Mesendoderm (in vitro differentiated cells): ENCODE measurements at regions not wholly inside any gene's neighbourhood (a gene's known extent, or its start where the extent isn't known, plus 50 kb on each side); places are given as distances from the start of the nearest gene placed in this dataset.

Experiments
- DNase-seq: peaks from one replicate; pipeline ENCODE4 v3.0.0; 2013
- H2AK5ac ChIP-seq: 2 replicates; pipeline ENCODE4 v1.6.1; 2013; ENCODE audit warnings: low read length, inconsistent platforms
- H2BK120ac ChIP-seq: 2 replicates; pipeline ENCODE4 v1.6.1; 2013; ENCODE audit warnings: low read depth, mild to moderate bottlenecking, low read length, moderate library complexity, mixed read lengths
- H2BK15ac ChIP-seq: replicated peaks from 2 replicates; pipeline ENCODE4 v1.6.1; 2013; ENCODE audit warnings: low read depth, mild to moderate bottlenecking, moderate library complexity
- H2BK5ac ChIP-seq: 2 replicates; pipeline ENCODE4 v1.6.1; 2013; ENCODE audit warnings: low read length, inconsistent platforms
- H3K18ac ChIP-seq: 2 replicates; pipeline ENCODE4 v1.6.1; 2013; ENCODE audit warnings: mild to moderate bottlenecking, low read length, mixed read lengths
- H3K23ac ChIP-seq: one replicate; pipeline ENCODE4 v1.6.1; 2013; ENCODE audit warnings: low read length
- H3K27ac ChIP-seq: 2 replicates; pipeline ENCODE4 v1.5.1; 2013; ENCODE audit warnings: low read depth, mild to moderate bottlenecking, inconsistent platforms, low read length, moderate library complexity
- H3K27me3 ChIP-seq: 2 replicates; pipeline ENCODE4 v1.6.1; 2013; ENCODE audit warnings: low read length, control low read depth, mild to moderate bottlenecking, inconsistent platforms; ENCODE audit not compliant: insufficient read depth, poor library complexity
- H3K36me3 ChIP-seq: 2 replicates; pipeline ENCODE4 v1.6.1; 2013; ENCODE audit warnings: low read length, inconsistent platforms; ENCODE audit not compliant: control insufficient read depth, insufficient read depth
- H3K4ac ChIP-seq: one replicate; pipeline ENCODE4 v1.6.1; 2013; ENCODE audit warnings: low read depth, mild to moderate bottlenecking, low read length, moderate library complexity
- H3K4me1 ChIP-seq: 2 replicates; pipeline ENCODE4 v1.6.1; 2013; ENCODE audit warnings: low read depth, low read length, inconsistent platforms; ENCODE audit not compliant: control insufficient read depth
- H3K4me2 ChIP-seq: 2 replicates; pipeline ENCODE4 v1.6.1; 2013; ENCODE audit warnings: low read length
- H3K4me3 ChIP-seq: 2 replicates; pipeline ENCODE4 v1.5.1; 2013; ENCODE audit warnings: mild to moderate bottlenecking, low read length
- H3K56ac ChIP-seq: one replicate; pipeline ENCODE4 v1.6.1; 2013; ENCODE audit warnings: low read length
- H3K79me1 ChIP-seq: 2 replicates; pipeline ENCODE4 v1.6.1; 2013; ENCODE audit warnings: low read length, inconsistent platforms
- H3K79me2 ChIP-seq: 2 replicates; pipeline ENCODE4 v1.6.1; 2013; ENCODE audit warnings: mild to moderate bottlenecking, low read length; ENCODE audit not compliant: control insufficient read depth, insufficient read depth
- H3K9ac ChIP-seq: 2 replicates; pipeline ENCODE4 v1.6.1; 2013; ENCODE audit warnings: low read length, inconsistent platforms
- H4K5ac ChIP-seq: one replicate; pipeline ENCODE4 v1.6.1; 2013; ENCODE audit warnings: low read length
- H4K8ac ChIP-seq: one replicate; pipeline ENCODE4 v1.6.1; 2013; ENCODE audit warnings: low read depth, mild to moderate bottlenecking, control low read depth, low read length, moderate library complexity
- WGBS: extraction: QIAGEN DNeasy Blood & Tissue Kit; methylation state at CpG from one replicate; pipeline ENCODE4 v1.1.7; 2013; ENCODE audit warnings: low lambda C conversion rate, missing lambda C conversion rate; ENCODE audit not compliant: insufficient coverage; ENCODE audit errors: extremely low coverage; 5-methylcytosine and 5-hydroxymethylcytosine counted together

GRCh38 chr7:21253740-21254687 lies 173.9 kb upstream of the SP4 start:
- Histone ChIP-seq H3K4me1 (no peaks in the 10 kb centered on the region), H3K79me1 (no peaks in the 10 kb centered on the region), H2BK120ac (no peak overlapping the region), H3K23ac (no peak overlapping the region), H2AK5ac (no peak overlapping the region), H4K8ac (no peak overlapping the region), H3K18ac (no peak overlapping the region), H3K27ac (no peak overlapping the region), H2BK15ac (no peak overlapping the region), H3K36me3 (no peaks in the 10 kb centered on the region), H2BK5ac (no peak overlapping the region), H3K79me2 (no peaks in the 10 kb centered on the region), H3K27me3 (no peaks in the 10 kb centered on the region), H3K9ac (no peak overlapping the region), H3K4ac (no peak overlapping the region), H3K4me2 (no peak overlapping the region), H4K5ac (no peak overlapping the region), H3K56ac (no peak overlapping the region), H3K4me3 (no peak overlapping the region)
- no CpG with 5 or more reads among the region's 18 CpGs for WGBS
- DNase-seq: peak; percentile 91

DNA sequence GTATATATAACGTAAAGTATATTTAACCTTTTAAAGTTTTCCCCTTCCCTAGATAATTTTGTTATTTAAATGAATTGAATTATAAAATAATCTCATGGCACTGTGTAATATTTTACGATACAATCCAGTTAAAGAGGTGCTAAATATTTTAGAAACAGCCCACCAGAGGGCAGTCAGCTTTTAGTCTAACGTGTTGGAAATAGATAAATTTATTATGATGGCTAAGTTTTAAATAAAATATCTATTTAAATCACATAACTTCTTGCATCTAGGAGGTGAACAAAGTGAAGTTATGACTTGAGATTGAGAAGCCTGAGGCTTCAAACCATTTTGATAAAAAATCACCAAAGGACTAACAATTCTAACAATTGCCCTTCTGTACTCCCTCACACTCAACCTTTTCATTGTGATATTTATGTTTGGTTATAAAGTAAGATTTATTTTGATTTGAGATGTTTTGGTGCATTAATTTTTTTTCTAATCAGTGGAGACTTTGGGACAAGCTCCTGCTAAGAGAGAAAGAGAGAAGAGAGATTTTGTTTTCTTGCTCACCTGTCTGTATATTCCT lies 171.5 kb upstream of the SP4 start:
- H3K79me1 ChIP-seq: no peaks in the 10 kb centered on the region
- H3K4me1 ChIP-seq: no peaks in the 10 kb centered on the region
- H3K23ac ChIP-seq: no peak overlapping the region
- no peak overlapping the region for H3K9ac ChIP-seq
- no peak overlapping the region for H2BK15ac ChIP-seq
- no peaks in the 10 kb centered on the region for H3K79me2 ChIP-seq
- H3K36me3 ChIP-seq: no peaks in the 10 kb centered on the region
- H3K56ac ChIP-seq: no peak overlapping the region
- no peak overlapping the region for H3K4me3 ChIP-seq
- DNase-seq: no peak
- no CpG with 5 or more reads among the region's 3 CpGs for WGBS
- no peak overlapping the region for H2BK120ac ChIP-seq
- H3K18ac ChIP-seq: no peak overlapping the region
- H3K4me2 ChIP-seq: no peak overlapping the region
- H2AK5ac ChIP-seq: no peak overlapping the region
- H3K27me3 ChIP-seq: no peaks in the 10 kb centered on the region
- no peak overlapping the region for H2BK5ac ChIP-seq
- H4K5ac ChIP-seq: no peak overlapping the region
- H3K4ac ChIP-seq: no peak overlapping the region
- no peak overlapping the region for H4K8ac ChIP-seq
- no peak overlapping the region for H3K27ac ChIP-seq

- Histone ChIP-seq H3K27ac (no peak overlapping the region), H3K79me1 (no peaks in the 10 kb centered on the region), H3K23ac (no peak overlapping the region), H2BK120ac (no peak overlapping the region), H3K79me2 (no peaks in the 10 kb centered on the region), H3K27me3 (no peaks in the 10 kb centered on the region), H3K18ac (no peak overlapping the region), H3K4ac (no peak overlapping the region), H3K4me2 (no peak overlapping the region), H3K9ac (no peak overlapping the region), H3K4me1 (no peaks in the 10 kb centered on the region), H4K5ac (no peak overlapping the region), H3K56ac (no peak overlapping the region), H3K36me3 (no peaks in the 10 kb centered on the region), H4K8ac (no peak overlapping the region), H2AK5ac (no peak overlapping the region), H2BK5ac (no peak overlapping the region), H3K4me3 (no peak overlapping the region), H2BK15ac (no peak overlapping the region)
- no CpG with 5 or more reads among the region's 1 CpG for WGBS
- no peak for DNase-seq
Observed at GRCh38 chr7:21260939-21261338, 166.9 kb upstream of the SP4 start.

- no CpG with 5 or more reads among the region's 9 CpGs for WGBS
- H2BK120ac ChIP-seq: no peak overlapping the region
Observed at GRCh38 chr7:21261627-21262594, 166.0 kb upstream of the SP4 start.

DNA sequence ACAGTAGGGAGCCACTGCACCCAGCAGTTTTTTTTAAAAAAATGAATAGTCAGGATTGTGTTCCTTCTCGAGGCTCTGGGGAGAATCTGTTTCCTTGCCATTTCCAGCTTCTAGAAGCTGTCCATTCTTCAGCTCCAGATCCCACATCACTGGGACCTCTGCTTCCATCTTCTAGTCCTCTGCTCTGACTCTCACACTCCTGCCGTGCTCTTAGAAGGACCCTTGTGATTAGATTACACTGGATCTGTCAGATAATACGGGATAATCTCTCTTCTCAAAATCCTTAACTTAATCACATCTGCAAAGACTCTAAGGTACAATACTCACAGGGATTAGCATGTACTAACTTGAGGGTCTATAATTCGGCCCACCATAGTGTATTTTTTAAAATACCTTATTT lies 158.9 kb upstream of the SP4 start:
- H3K79me1 ChIP-seq: no peaks in the 10 kb centered on the region
- H3K4ac ChIP-seq: no peak overlapping the region
- no peaks in the 10 kb centered on the region for H3K79me2 ChIP-seq
- H4K8ac ChIP-seq: no peak overlapping the region
- no peak overlapping the region for H2AK5ac ChIP-seq
- H3K9ac ChIP-seq: no peak overlapping the region
- no CpG with 5 or more reads among the region's 4 CpGs for WGBS
- no peaks in the 10 kb centered on the region for H3K4me1 ChIP-seq
- no peak overlapping the region for H4K5ac ChIP-seq
- H2BK15ac ChIP-seq: no peak overlapping the region
- no peaks in the 10 kb centered on the region for H3K27me3 ChIP-seq
- no peak overlapping the region for H3K4me2 ChIP-seq
- H3K56ac ChIP-seq: no peak overlapping the region
- H3K23ac ChIP-seq: no peak overlapping the region
- H3K4me3 ChIP-seq: no peak overlapping the region
- no peak overlapping the region for H2BK5ac ChIP-seq
- no peaks in the 10 kb centered on the region for H3K36me3 ChIP-seq
- no peak overlapping the region for H3K18ac ChIP-seq
- no peak overlapping the region for H2BK120ac ChIP-seq
- no peak overlapping the region for H3K27ac ChIP-seq
- DNase-seq: peak; percentile 51

More at GRCh38 chr7:21261627-21262594, 166.0 kb upstream of the SP4 start:
- Histone ChIP-seq H3K4me2 (no peak overlapping the region), H2BK15ac (no peak overlapping the region), H3K36me3 (no peaks in the 10 kb centered on the region), H3K79me1 (no peaks in the 10 kb centered on the region), H3K4me1 (no peaks in the 10 kb centered on the region), H4K5ac (no peak overlapping the region), H3K27me3 (no peaks in the 10 kb centered on the region), H2AK5ac (no peak overlapping the region), H4K8ac (no peak overlapping the region), H3K9ac (no peak overlapping the region), H2BK5ac (no peak overlapping the region), H3K4ac (no peak overlapping the region), H3K27ac (no peak overlapping the region), H3K79me2 (no peaks in the 10 kb centered on the region), H3K4me3 (no peak overlapping the region), H3K56ac (no peak overlapping the region), H3K18ac (no peak overlapping the region), H3K23ac (no peak overlapping the region)
- DNase-seq: peak; percentile 85
